Liver (tissue), 8 donors: ENCODE measurements at regions not wholly inside any gene's neighbourhood (a gene's known extent, or its start where the extent isn't known, plus 50 kb on each side); places are given as distances from the start of the nearest gene placed in this dataset.

Source experiments
- DNase-seq: peaks from one replicate; pipeline ENCODE4 v3.0.0-alpha.2; 2017; ENCODE audit warnings: low spot score
- H3K27ac ChIP-seq, 2 donors: one replicate each; pipeline ENCODE4 v1.7.0; 2013; ENCODE audit warnings: inconsistent platforms in 2 of 2, low read length in 2 of 2, control low read depth in 1 of 2, low read depth in 1 of 2, mild to moderate bottlenecking in 1 of 2
- H3K27me3 ChIP-seq, 4 donors: one replicate each; pipeline versions ENCODE4 v1.6.1 to v1.7.0; 2013; ENCODE audit warnings: low read length in 3 of 4, inconsistent platforms in 1 of 4, mild to moderate bottlenecking in 1 of 4, moderate library complexity in 1 of 4; ENCODE audit not compliant: control insufficient read depth in 4 of 4, insufficient read depth in 4 of 4
- H3K36me3 ChIP-seq, 4 donors: one replicate each; pipeline versions ENCODE4 v1.6.1 to v1.7.0; 2013; ENCODE audit warnings: low read length in 3 of 4, mild to moderate bottlenecking in 3 of 4, low read depth in 1 of 4, moderate library complexity in 1 of 4; ENCODE audit not compliant: control insufficient read depth in 4 of 4, insufficient read depth in 3 of 4
- H3K4me1 ChIP-seq, 4 donors: one replicate each; pipeline versions ENCODE4 v1.6.1 to v1.7.0; 2013; ENCODE audit warnings: low read length in 3 of 4, mild to moderate bottlenecking in 3 of 4, moderate library complexity in 1 of 4; ENCODE audit not compliant: control insufficient read depth in 4 of 4, insufficient read depth in 4 of 4
- H3K4me3 ChIP-seq, 3 donors: one replicate each; pipeline versions ENCODE4 v1.6.1 to v1.7.0; 2013; ENCODE audit warnings: low read length in 3 of 3, control low read depth in 1 of 3, low read depth in 1 of 3, mild to moderate bottlenecking in 1 of 3
- H3K9ac ChIP-seq, 2 donors: one replicate each; pipeline ENCODE4 v1.7.0; 2013; ENCODE audit warnings: low read length in 2 of 2, mild to moderate bottlenecking in 2 of 2, moderate library complexity in 2 of 2, control low read depth in 1 of 2, low read depth in 1 of 2
- H3K9me3 ChIP-seq, 4 donors: one replicate each; pipeline versions ENCODE4 v1.6.1 to v1.7.0; 2013; ENCODE audit warnings: low read length in 3 of 4; ENCODE audit not compliant: control insufficient read depth in 4 of 4
- EGR1 ChIP-seq, 2 donors: IDR thresholded peaks; 2 replicates each; pipeline ENCODE4 v1.6.1; 2016 to 2018; ENCODE audit warnings: antibody characterized with exemption in 2 of 2, low read depth in 2 of 2
- HNF4A ChIP-seq, 2 donors: conservative IDR thresholded peaks; 2 replicates each; pipeline ENCODE4 v1.6.1; 2016; ENCODE audit warnings: antibody characterized with exemption in 2 of 2, mild to moderate bottlenecking in 2 of 2
- HNF4G ChIP-seq: IDR thresholded peaks from 2 replicates; pipeline ENCODE4 v1.6.1; 2016; ENCODE audit warnings: antibody characterized with exemption
- JUND ChIP-seq, 2 donors: IDR thresholded peaks; 2 replicates each; pipeline ENCODE4 v1.6.1; 2016; ENCODE audit warnings: antibody characterized with exemption in 2 of 2
- NR2F2 ChIP-seq: IDR thresholded peaks from 2 replicates; pipeline ENCODE4 v1.6.1; 2016; ENCODE audit warnings: antibody characterized with exemption
- RAD21 ChIP-seq, 2 donors: IDR thresholded peaks; 2 replicates each; pipeline ENCODE4 v1.6.1; 2016; ENCODE audit warnings: antibody characterized with exemption in 2 of 2, mild to moderate bottlenecking in 2 of 2
- RXRA ChIP-seq, 2 donors: IDR thresholded peaks; 2 replicates each; pipeline ENCODE4 v1.6.1; 2017 to 2018; ENCODE audit warnings: antibody characterized with exemption in 2 of 2, mild to moderate bottlenecking in 1 of 2
- SP1 ChIP-seq: IDR thresholded peaks from 2 replicates; pipeline ENCODE4 v1.6.1; 2018; ENCODE audit warnings: antibody characterized with exemption, mild to moderate bottlenecking
- TAF1 ChIP-seq: conservative IDR thresholded peaks from 2 replicates; pipeline ENCODE4 v1.6.1; 2016; ENCODE audit warnings: antibody characterized with exemption, mild to moderate bottlenecking
- YY1 ChIP-seq: IDR thresholded peaks from 2 replicates; pipeline ENCODE4 v1.6.1; 2016; ENCODE audit warnings: antibody characterized with exemption, mild to moderate bottlenecking
- WGBS: extraction: QIAGEN DNeasy Blood & Tissue Kit; methylation state at CpG from one replicate; pipeline ENCODE4 v1.1.7; 2013; 5-methylcytosine and 5-hydroxymethylcytosine counted together
- TF ChIP-seq, protein P1 (sequence below): IDR thresholded peaks from 2 replicates; pipeline ENCODE4 v1.6.1; 2016; ENCODE audit warnings: antibody characterized with exemption
- TF ChIP-seq, protein P2 (sequence below): IDR thresholded peaks from 2 replicates; pipeline ENCODE4 v1.6.1; 2016; ENCODE audit warnings: antibody characterized with exemption, mild to moderate bottlenecking
- TF ChIP-seq, protein P3 (sequence below): IDR thresholded peaks from 2 replicates; pipeline ENCODE4 v1.6.1; 2016; ENCODE audit warnings: antibody characterized with exemption
- TF ChIP-seq, protein P4 (sequence below): IDR thresholded peaks from 2 replicates; pipeline ENCODE4 v1.6.1; 2016; ENCODE audit warnings: antibody characterized with exemption
- TF ChIP-seq, protein P5 (sequence below): fragments of 150-350 bp; IDR thresholded peaks from 2 replicates; pipeline ENCODE4 v1.5.1; 2017; ENCODE audit warnings: improper control_type of control experiment, low read depth, low read length; ENCODE audit not compliant: missing input control
- donor health status: healthy.
- donor health status: healthy.
- donor health status: healthy.
- donor health status: healthy.
- donor health status: healthy.

DNA sequence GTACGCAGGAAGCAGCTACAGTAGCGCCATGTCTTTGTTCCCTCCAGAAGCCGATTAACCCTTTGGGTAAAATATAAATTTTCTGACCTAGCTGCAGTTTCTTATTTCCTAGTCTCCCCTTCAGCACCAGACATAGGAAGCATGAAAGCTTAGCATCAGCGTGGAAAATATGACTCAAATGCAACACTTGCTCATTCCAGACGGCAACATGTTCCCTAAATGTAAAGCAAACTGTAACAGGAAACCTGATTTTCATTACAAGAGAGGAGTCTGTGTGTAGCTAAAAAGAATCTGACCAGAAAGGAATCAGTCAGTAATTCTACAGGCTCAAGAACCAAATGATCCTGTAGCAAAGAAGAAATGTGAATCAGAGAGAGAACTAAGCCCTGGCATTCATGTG is 219.2 kb downstream of the C7orf25 start:
- WGBS = 75% methylated on average over 5 of the region's 5 CpGs
- H3K4me3 ChIP-seq = no peak overlapping the region
- H3K9me3 ChIP-seq = no peaks in the 10 kb centered on the region
- H3K27ac ChIP-seq = no peak overlapping the region
- no peaks in the 10 kb centered on the region for H3K36me3 ChIP-seq
- H3K9ac ChIP-seq = no peak overlapping the region
- no peak for DNase-seq
- H3K4me1 ChIP-seq = no peaks in the 10 kb centered on the region
- TF ChIP-seq EGR1 (IDR thresholded peaks at IDR 0.05; ENCODE audit: low read depth in 2 of 2) = no peak
- TF ChIP-seq, protein P1, sequence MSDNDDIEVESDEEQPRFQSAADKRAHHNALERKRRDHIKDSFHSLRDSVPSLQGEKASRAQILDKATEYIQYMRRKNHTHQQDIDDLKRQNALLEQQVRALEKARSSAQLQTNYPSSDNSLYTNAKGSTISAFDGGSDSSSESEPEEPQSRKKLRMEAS = no peak
- no peak for TF ChIP-seq RXRA (IDR thresholded peaks at IDR 0.05)
- TF ChIP-seq, protein P2, sequence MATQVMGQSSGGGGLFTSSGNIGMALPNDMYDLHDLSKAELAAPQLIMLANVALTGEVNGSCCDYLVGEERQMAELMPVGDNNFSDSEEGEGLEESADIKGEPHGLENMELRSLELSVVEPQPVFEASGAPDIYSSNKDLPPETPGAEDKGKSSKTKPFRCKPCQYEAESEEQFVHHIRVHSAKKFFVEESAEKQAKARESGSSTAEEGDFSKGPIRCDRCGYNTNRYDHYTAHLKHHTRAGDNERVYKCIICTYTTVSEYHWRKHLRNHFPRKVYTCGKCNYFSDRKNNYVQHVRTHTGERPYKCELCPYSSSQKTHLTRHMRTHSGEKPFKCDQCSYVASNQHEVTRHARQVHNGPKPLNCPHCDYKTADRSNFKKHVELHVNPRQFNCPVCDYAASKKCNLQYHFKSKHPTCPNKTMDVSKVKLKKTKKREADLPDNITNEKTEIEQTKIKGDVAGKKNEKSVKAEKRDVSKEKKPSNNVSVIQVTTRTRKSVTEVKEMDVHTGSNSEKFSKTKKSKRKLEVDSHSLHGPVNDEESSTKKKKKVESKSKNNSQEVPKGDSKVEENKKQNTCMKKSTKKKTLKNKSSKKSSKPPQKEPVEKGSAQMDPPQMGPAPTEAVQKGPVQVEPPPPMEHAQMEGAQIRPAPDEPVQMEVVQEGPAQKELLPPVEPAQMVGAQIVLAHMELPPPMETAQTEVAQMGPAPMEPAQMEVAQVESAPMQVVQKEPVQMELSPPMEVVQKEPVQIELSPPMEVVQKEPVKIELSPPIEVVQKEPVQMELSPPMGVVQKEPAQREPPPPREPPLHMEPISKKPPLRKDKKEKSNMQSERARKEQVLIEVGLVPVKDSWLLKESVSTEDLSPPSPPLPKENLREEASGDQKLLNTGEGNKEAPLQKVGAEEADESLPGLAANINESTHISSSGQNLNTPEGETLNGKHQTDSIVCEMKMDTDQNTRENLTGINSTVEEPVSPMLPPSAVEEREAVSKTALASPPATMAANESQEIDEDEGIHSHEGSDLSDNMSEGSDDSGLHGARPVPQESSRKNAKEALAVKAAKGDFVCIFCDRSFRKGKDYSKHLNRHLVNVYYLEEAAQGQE = no peak
- TF ChIP-seq HNF4G = no peak
- TF ChIP-seq, protein P3, sequence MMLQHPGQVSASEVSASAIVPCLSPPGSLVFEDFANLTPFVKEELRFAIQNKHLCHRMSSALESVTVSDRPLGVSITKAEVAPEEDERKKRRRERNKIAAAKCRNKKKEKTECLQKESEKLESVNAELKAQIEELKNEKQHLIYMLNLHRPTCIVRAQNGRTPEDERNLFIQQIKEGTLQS = no peak
- no peak for TF ChIP-seq SP1
- no peak for TF ChIP-seq YY1
- no peak for TF ChIP-seq HNF4A (conservative IDR thresholded peaks at IDR 0.05)
- TF ChIP-seq JUND (IDR thresholded peaks at IDR 0.05) = no peak
- no peak for TF ChIP-seq NR2F2
- TF ChIP-seq, protein P4, sequence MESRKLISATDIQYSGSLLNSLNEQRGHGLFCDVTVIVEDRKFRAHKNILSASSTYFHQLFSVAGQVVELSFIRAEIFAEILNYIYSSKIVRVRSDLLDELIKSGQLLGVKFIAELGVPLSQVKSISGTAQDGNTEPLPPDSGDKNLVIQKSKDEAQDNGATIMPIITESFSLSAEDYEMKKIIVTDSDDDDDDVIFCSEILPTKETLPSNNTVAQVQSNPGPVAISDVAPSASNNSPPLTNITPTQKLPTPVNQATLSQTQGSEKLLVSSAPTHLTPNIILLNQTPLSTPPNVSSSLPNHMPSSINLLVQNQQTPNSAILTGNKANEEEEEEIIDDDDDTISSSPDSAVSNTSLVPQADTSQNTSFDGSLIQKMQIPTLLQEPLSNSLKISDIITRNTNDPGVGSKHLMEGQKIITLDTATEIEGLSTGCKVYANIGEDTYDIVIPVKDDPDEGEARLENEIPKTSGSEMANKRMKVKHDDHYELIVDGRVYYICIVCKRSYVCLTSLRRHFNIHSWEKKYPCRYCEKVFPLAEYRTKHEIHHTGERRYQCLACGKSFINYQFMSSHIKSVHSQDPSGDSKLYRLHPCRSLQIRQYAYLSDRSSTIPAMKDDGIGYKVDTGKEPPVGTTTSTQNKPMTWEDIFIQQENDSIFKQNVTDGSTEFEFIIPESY = no peak
- no peak for TF ChIP-seq RAD21 (IDR thresholded peaks at IDR 0.05)
- TF ChIP-seq TAF1 = no peak
- no peaks in the 10 kb centered on the region for H3K27me3 ChIP-seq

DNA sequence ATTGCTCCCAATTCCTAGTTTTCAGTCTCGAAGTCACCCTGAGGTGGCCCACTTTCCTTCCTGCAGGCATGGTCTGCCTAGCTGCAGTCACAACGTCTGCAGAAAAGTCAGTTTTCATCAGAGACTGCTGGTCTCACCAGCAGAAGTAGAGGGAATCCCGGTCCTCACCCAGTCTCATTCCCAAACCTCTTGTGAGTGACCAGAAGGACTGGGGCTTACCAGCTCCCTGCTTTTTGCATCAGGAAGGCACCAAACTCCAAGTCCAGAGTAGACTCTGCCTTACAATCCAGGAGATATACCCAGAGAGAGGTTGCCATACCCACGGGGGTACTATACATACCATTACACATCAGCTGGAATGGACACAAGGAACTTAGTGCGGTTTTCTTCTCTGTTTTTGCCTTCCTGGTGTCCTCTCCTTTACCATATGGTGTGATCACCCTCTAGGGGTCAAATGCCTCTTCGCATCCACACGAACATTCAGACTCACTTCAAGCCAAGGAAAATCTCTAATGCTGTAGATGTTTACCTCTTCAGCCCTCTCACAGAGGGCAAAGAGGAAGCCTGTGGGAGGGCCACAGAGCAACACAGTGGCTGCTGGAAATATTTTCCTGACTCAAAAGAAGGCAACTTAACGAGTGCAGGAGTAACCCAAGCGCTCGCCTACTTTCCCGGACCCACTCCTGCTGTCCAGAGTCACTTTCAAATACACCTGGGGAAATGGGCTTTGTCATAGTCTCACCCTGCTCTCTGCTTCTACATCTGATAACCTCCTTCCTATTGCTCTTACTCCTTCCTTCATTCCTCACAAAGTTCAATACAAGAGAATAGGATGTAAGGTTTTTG is 220.9 kb downstream of the C7orf25 start:
- Histone ChIP-seq H3K27ac (no peak overlapping the region), H3K4me3 (no peak overlapping the region), H3K9me3 (no peaks in the 10 kb centered on the region), H3K4me1 (no peaks in the 10 kb centered on the region), H3K36me3 (no peaks in the 10 kb centered on the region), H3K9ac (no peak overlapping the region), H3K27me3 (peaks cover 0 to 1% (median 0%) of the 10 kb centered on the region in 4 donors)
- peak; percentile 51 to 69 for TF ChIP-seq RAD21 (IDR thresholded peaks at IDR 0.05)
- no peak for TF ChIP-seq EGR1 (IDR thresholded peaks at IDR 0.05; ENCODE audit: low read depth in 2 of 2)
- TF ChIP-seq, protein P5, sequence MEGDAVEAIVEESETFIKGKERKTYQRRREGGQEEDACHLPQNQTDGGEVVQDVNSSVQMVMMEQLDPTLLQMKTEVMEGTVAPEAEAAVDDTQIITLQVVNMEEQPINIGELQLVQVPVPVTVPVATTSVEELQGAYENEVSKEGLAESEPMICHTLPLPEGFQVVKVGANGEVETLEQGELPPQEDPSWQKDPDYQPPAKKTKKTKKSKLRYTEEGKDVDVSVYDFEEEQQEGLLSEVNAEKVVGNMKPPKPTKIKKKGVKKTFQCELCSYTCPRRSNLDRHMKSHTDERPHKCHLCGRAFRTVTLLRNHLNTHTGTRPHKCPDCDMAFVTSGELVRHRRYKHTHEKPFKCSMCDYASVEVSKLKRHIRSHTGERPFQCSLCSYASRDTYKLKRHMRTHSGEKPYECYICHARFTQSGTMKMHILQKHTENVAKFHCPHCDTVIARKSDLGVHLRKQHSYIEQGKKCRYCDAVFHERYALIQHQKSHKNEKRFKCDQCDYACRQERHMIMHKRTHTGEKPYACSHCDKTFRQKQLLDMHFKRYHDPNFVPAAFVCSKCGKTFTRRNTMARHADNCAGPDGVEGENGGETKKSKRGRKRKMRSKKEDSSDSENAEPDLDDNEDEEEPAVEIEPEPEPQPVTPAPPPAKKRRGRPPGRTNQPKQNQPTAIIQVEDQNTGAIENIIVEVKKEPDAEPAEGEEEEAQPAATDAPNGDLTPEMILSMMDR = peak; percentile 25
- no peak for DNase-seq
- WGBS = 56% methylated on average over 11 of the region's 11 CpGs
